AG09319 (cell line): ENCODE measurements at regions not wholly inside any gene's neighbourhood (a gene's known extent, or its start where the extent isn't known, plus 50 kb on each side); places are given as distances from the start of the nearest gene placed in this dataset.
A peak's percentile ranks its signal among the peaks of the same experiment; 100 is the strongest.

Experiments used
- DNase-seq: peaks from one replicate; pipeline ENCODE4 v3.0.0-alpha.2; 2010; ENCODE audit warnings: low read depth; ENCODE audit errors: extremely low read depth
- CTCF ChIP-seq: IDR thresholded peaks from 2 replicates; pipeline ENCODE4 v1.5.1; 2011; ENCODE audit warnings: low read depth, mild to moderate bottlenecking, inconsistent platforms, low read length, moderate library complexity

GRCh38 chr5:84524491-84524890 lies 139.8 kb upstream of the EDIL3 start:
- DNase-seq, result no peak
- no peak for TF ChIP-seq CTCF

DNA sequence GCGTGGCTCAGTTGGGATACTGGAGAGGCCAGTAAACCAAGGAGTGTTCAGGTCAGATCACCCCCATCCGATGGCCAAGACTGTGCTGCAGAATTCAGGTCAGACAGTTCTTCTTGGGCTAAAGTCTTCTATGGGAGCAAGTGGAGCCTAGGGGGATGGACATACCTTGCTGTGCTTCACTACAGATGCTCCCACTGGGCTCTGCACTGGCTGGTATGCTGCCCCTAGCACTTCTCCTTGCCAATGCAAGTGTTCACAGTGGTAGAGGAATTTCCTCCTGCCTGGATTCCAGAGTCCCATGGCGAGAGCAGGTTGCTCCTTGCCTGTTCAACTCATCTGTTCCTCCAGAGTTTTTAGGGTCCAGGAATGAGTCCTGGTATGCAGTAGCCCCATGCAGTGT lies 134.2 kb upstream of the EDIL3 start:
- DNase-seq, result no peak
- TF ChIP-seq CTCF, result no peak

DNA sequence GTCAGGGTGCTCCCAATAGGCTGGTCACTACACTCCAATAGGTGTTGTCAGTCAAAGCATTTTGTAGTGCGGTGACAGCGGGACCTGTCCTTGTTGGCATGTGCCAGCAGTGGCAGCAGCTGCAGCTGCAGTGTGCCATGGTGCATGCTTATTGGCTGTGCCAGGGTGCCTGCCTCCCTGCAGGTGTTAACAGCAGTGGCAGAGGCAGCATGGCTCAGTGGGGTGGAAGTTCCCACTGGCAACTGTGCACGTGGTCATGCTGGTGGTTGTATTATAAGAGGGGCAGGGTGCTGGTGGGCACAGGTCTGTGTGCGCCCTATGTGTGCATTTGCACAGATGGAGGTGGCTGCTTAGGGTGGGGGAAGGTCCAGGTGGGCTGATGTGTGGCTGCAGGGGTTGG lies 133.7 kb upstream of the EDIL3 start:
- DNase-seq, result no peak
- TF ChIP-seq CTCF, result no peak

- TF ChIP-seq CTCF, result no peak
- DNase-seq, result no peak
These were observed 121.9 kb upstream of the EDIL3 start for GRCh38 chr5:84506625-84507024.

DNA sequence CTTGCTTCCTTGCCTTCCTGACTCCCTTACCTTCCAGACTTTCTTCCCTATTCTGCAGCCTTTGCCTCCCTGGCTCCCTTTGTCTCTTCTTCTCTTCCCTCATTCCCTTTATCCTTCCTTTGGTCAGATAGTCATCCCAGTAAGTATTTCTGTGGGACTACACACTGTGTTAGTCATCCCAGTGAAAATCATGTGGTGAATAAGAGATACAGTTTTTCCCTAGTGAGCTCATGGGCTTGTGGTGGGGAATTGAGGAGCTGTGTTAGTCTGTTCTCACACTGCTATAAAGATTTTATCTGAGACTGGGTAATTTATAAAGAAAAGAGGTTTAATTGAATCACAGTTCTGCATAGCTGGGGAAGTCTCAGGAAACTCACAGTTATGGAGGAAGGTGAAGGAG lies 109.8 kb upstream of the EDIL3 start:
- DNase-seq, result no peak
- no peak for TF ChIP-seq CTCF

GRCh38 chr5:84487963-84488362 lies 103.3 kb upstream of the EDIL3 start:
- no peak for TF ChIP-seq CTCF
- DNase-seq, result peak; percentile 10

GRCh38 chr5:84480873-84481637 lies 96.4 kb upstream of the EDIL3 start:
- DNase-seq, result no peak
- TF ChIP-seq CTCF, result no peak
